Natural killer cell treated with Interleukin-12 subunit alpha and Interleukin-12 subunit beta and Interleukin-15 and Interleukin-18, amount 100 ng/mL, for 72 hours (primary cell): ENCODE measurements at regions not wholly inside any gene's neighbourhood (a gene's known extent, or its start where the extent isn't known, plus 50 kb on each side); places are given as distances from the start of the nearest gene placed in this dataset.

Experiments
- ATAC-seq, 2 donors: fragments of 150-1000 bp; cut with Tn5 transposase in 1 of 2; sonication (Bioruptor Pico), chemical (Tn5 transposase) in 1 of 2; 2 replicates each; pipeline ENCODE4 v1.10.0; 2021
- DNase-seq: peaks from one replicate; pipeline ENCODE4 v3.0.0; 2022; ENCODE audit warnings: low spot score
- H3K27ac Mint-ChIP-seq, 2 donors: 1 replicate in 1 of 2; 2 replicates in 1 of 2; pipeline ENCODE4 v1.8.0; 2022; ENCODE audit warnings: mixed read lengths in 2 of 2, mild to moderate bottlenecking in 1 of 2, moderate library complexity in 1 of 2
- H3K27me3 Mint-ChIP-seq, 2 donors: 1 replicate in 1 of 2; 2 replicates in 1 of 2; pipeline ENCODE4 v1.8.0; 2022; ENCODE audit warnings: mixed read lengths in 2 of 2
- H3K36me3 Mint-ChIP-seq: one replicate; pipeline ENCODE4 v1.8.0; 2022; ENCODE audit warnings: mixed read lengths
- H3K4me1 Mint-ChIP-seq, 2 donors: 1 replicate in 1 of 2; 2 replicates in 1 of 2; pipeline ENCODE4 v1.8.0; 2022; ENCODE audit warnings: low read depth in 2 of 2, mixed read lengths in 2 of 2, mild to moderate bottlenecking in 1 of 2
- H3K4me3 Mint-ChIP-seq: one replicate; pipeline ENCODE4 v1.8.0; 2022; ENCODE audit warnings: mixed read lengths
- H3K9me3 Mint-ChIP-seq: 2 replicates; pipeline ENCODE4 v1.8.0; 2022; ENCODE audit warnings: mixed read lengths

GRCh38 chr5:158435161-158435616 lies 576.2 kb upstream of the CLINT1 start:
- Mint-ChIP-seq H3K9me3 (peaks cover 3% of the 10 kb centered on the region), H3K4me1 (peaks cover 12 to 23% of the 10 kb centered on the region in 2 donors), H3K27me3 (no peaks in the 10 kb centered on the region), H3K36me3 (no peaks in the 10 kb centered on the region), H3K27ac (peak overlapping the region in 1 of 2 donors; percentile 45), H3K4me3 (peak overlapping the region; percentile 49)
- DNase-seq (no peak), ATAC-seq (peak; percentile 78 to 80)

DNA sequence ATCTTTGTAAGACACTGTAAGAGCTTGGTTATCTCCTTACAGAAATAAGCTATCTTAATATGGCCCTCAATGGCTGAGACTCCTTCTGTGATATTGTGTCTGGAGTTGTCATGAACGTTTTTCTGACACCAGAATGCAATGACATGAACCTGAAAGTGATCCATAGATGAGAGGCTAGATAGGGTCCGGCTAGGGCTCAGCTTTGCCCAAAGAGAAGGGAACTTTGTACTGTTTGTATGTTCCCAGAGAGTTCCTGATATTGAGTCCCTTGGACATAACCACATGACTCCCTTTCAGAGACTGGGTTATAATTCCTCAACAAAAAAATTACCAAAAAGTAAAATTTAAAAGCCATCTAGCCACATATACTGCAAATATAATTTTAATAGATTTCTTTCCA lies 575.8 kb upstream of the CLINT1 start:
- no peaks in the 10 kb centered on the region for H3K36me3 Mint-ChIP-seq
- H3K4me1 Mint-ChIP-seq: peaks cover 12 to 23% of the 10 kb centered on the region in 2 donors
- H3K4me3 Mint-ChIP-seq: peak overlapping the region; percentile 49
- no peaks in the 10 kb centered on the region for H3K27me3 Mint-ChIP-seq
- peaks cover 3% of the 10 kb centered on the region for H3K9me3 Mint-ChIP-seq
- no peak for ATAC-seq
- peak overlapping the region in 1 of 2 donors; percentile 45 for H3K27ac Mint-ChIP-seq
- DNase-seq: no peak

GRCh38 chr5:158433634-158434033 lies 574.7 kb upstream of the CLINT1 start:
- peaks cover 12 to 23% of the 10 kb centered on the region in 2 donors for H3K4me1 Mint-ChIP-seq
- no peak overlapping the region for H3K4me3 Mint-ChIP-seq
- no peaks in the 10 kb centered on the region for H3K27me3 Mint-ChIP-seq
- no peak for DNase-seq
- H3K27ac Mint-ChIP-seq: no peak overlapping the region
- H3K9me3 Mint-ChIP-seq: peaks cover 3% of the 10 kb centered on the region
- ATAC-seq: no peak
- H3K36me3 Mint-ChIP-seq: no peaks in the 10 kb centered on the region

DNA sequence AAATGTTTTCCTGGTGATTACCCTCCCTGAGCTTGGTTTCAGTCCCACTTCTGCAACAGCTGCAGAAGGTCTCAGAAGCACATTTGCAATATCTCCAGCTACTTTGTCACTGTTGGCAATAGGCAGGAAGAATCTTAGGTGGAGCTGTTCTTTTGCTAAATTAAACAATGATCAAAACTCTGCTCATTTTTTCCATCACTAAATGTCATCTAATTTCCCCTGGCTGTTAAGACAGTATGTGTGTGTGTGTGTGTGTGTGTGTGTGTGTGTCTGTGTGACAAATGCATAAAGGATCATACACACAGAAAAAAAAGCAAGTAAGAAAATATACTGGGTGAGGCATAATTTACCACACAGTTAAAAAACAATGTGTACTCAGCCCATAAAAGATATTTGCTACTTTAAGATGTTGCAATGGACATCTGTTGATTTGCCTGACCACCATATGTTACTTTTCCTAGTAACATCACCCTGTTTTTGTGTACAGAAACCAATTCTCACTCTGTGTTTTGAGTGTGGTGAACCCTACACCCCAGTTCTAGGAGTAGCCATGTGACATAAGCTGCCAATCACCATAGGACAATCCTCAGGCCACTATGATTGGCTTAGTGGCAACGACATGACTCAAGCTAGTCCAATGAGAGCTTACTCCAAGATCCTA lies 572.6 kb upstream of the CLINT1 start:
- ATAC-seq (no peak), DNase-seq (no peak)
- Mint-ChIP-seq H3K36me3 (no peaks in the 10 kb centered on the region), H3K9me3 (peaks cover 3% of the 10 kb centered on the region), H3K4me3 (no peak overlapping the region), H3K27ac (no peak overlapping the region), H3K27me3 (no peaks in the 10 kb centered on the region), H3K4me1 (peaks cover 12 to 22% of the 10 kb centered on the region in 2 donors)

GRCh38 chr5:158430798-158431167 lies 571.8 kb upstream of the CLINT1 start:
- H3K27me3 Mint-ChIP-seq: no peaks in the 10 kb centered on the region
- peaks cover 10 to 14% of the 10 kb centered on the region in 2 donors for H3K4me1 Mint-ChIP-seq
- H3K9me3 Mint-ChIP-seq: peaks cover 3% of the 10 kb centered on the region

DNA sequence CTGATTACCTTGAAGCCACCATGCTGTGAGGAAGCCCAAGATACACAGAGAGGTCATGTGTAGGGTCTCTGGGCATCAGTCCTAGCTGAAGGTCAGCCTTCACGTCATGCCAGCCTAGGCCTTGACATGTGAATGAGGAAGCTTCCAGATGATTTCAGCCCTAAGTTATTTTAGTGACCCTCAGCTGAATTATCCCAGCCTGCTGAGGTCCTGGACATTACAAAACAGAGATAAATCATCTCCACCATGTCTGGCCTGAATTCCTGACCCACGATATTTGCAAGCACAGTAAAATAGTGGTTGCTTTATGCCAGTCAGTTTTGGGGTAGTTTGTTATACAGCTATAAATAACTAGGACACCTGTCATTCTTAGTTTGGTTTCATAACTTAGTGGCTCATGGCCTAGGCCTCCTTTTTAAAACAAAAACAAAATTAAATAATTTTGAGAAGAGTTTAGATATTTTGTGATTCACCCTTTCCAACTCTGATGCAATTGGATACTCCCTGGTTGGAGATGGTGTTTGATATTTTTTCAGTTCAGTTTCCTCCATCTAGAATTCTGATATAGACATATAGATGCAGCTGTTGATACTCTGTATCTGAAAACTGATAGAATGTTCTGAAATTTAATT lies 571.3 kb upstream of the CLINT1 start:
- H3K27ac Mint-ChIP-seq: no peak overlapping the region
- no peak overlapping the region for H3K4me3 Mint-ChIP-seq
- no peaks in the 10 kb centered on the region for H3K36me3 Mint-ChIP-seq
- peaks cover 3% of the 10 kb centered on the region for H3K9me3 Mint-ChIP-seq
- no peak for DNase-seq
- peaks cover 5 to 9% of the 10 kb centered on the region in 2 donors for H3K4me1 Mint-ChIP-seq
- H3K27me3 Mint-ChIP-seq: no peaks in the 10 kb centered on the region
- ATAC-seq: no peak

More at GRCh38 chr5:158430798-158431167, 571.8 kb upstream of the CLINT1 start:
- ATAC-seq (no peak), DNase-seq (no peak)
- Mint-ChIP-seq H3K4me3 (no peak overlapping the region), H3K27ac (no peak overlapping the region), H3K36me3 (no peaks in the 10 kb centered on the region)

GRCh38 chr5:158429564-158429963 lies 570.6 kb upstream of the CLINT1 start:
- Mint-ChIP-seq H3K4me1 (peaks cover 0 to 5% of the 10 kb centered on the region in 2 donors), H3K36me3 (no peaks in the 10 kb centered on the region), H3K4me3 (no peak overlapping the region), H3K27me3 (no peaks in the 10 kb centered on the region), H3K9me3 (peaks cover 3% of the 10 kb centered on the region), H3K27ac (no peak overlapping the region)
- ATAC-seq (no peak), DNase-seq (no peak)

- H3K36me3 Mint-ChIP-seq: peaks cover 4% of the 10 kb centered on the region
- H3K9me3 Mint-ChIP-seq: peaks cover 2% of the 10 kb centered on the region
- H3K4me3 Mint-ChIP-seq: no peak overlapping the region
- no peak for DNase-seq
- no peaks in the 10 kb centered on the region for H3K4me1 Mint-ChIP-seq
- no peak for ATAC-seq
- H3K27ac Mint-ChIP-seq: no peak overlapping the region
- H3K27me3 Mint-ChIP-seq: peaks cover 0 to 9% of the 10 kb centered on the region in 2 donors
These were observed 564.8 kb upstream of the CLINT1 start for GRCh38 chr5:158423623-158424200.

GRCh38 chr5:158422653-158423515 lies 563.9 kb upstream of the CLINT1 start:
- Mint-ChIP-seq H3K27me3 (peaks cover 0 to 9% of the 10 kb centered on the region in 2 donors), H3K27ac (no peak overlapping the region), H3K4me3 (no peak overlapping the region), H3K4me1 (no peaks in the 10 kb centered on the region), H3K36me3 (peaks cover 4% of the 10 kb centered on the region), H3K9me3 (peaks cover 5% of the 10 kb centered on the region)
- ATAC-seq (no peak), DNase-seq (no peak)

DNA sequence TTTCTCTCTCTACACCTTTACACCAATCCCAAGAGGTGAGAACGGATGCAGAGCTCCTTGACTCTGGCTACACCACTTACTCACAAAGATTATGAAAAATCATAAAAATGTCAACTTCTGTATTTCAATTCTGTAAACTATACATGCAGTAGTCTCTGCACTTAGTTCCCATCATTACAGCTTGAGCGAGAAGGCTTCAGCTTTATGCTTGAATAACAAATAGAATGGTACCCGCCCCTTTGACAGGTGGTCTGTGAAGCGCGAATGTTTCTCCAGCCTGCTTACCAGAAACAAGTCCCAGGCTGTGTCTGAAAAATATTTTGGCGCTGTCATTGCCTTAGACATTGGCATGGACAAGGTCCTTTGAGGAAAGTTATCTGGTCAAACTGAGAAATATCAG lies 562.4 kb upstream of the CLINT1 start:
- no peak overlapping the region for H3K4me3 Mint-ChIP-seq
- H3K36me3 Mint-ChIP-seq: peaks cover 4% of the 10 kb centered on the region
- DNase-seq: no peak
- no peak for ATAC-seq
- H3K9me3 Mint-ChIP-seq: peaks cover 5% of the 10 kb centered on the region
- peaks cover 0 to 9% of the 10 kb centered on the region in 2 donors for H3K27me3 Mint-ChIP-seq
- no peaks in the 10 kb centered on the region for H3K4me1 Mint-ChIP-seq
- no peak overlapping the region for H3K27ac Mint-ChIP-seq

- Mint-ChIP-seq H3K9me3 (peaks cover 3% of the 10 kb centered on the region), H3K27ac (no peak overlapping the region), H3K4me1 (no peaks in the 10 kb centered on the region), H3K4me3 (no peak overlapping the region), H3K36me3 (peaks cover 4% of the 10 kb centered on the region), H3K27me3 (peaks cover 0 to 16% of the 10 kb centered on the region in 2 donors)
- DNase-seq (no peak), ATAC-seq (no peak)
These were observed 560.2 kb upstream of the CLINT1 start for GRCh38 chr5:158419186-158419585.

DNA sequence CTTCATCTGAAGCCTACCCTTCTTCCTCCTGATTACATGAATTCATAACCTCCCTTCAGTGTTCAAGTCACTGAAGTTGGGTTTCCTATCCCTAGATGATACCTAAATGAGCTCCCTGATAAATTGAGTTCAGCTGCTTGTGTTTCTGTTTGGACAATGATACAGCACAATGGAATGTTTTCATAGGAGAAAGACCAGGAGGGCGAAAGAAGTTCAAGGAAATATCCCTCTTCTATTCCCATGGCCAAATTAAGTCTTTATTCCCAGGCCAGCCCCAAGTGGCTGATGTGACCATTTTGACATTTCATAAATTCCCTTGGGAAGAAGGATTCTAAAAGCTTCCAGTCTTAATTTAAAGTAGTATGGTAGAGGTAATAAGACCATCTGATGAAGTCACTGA lies 555.8 kb upstream of the CLINT1 start:
- Mint-ChIP-seq H3K4me3 (no peak overlapping the region), H3K4me1 (no peaks in the 10 kb centered on the region), H3K27ac (no peak overlapping the region), H3K9me3 (peaks cover 6% of the 10 kb centered on the region), H3K27me3 (peaks cover 0 to 7% of the 10 kb centered on the region in 2 donors), H3K36me3 (no peaks in the 10 kb centered on the region)
- no peak for ATAC-seq
- DNase-seq: no peak

- Mint-ChIP-seq H3K27me3 (peaks cover 0 to 7% of the 10 kb centered on the region in 2 donors), H3K27ac (no peak overlapping the region), H3K4me1 (no peaks in the 10 kb centered on the region), H3K9me3 (peaks cover 6% of the 10 kb centered on the region), H3K4me3 (no peak overlapping the region), H3K36me3 (no peaks in the 10 kb centered on the region)
- DNase-seq: no peak
- ATAC-seq: no peak
These were observed 555.4 kb upstream of the CLINT1 start for GRCh38 chr5:158414333-158414762.
